OCI-LY1 (cell line): ENCODE measurements at regions not wholly inside any gene's neighbourhood (a gene's known extent, or its start where the extent isn't known, plus 50 kb on each side); places are given as distances from the start of the nearest gene placed in this dataset.

ENCODE experiments used
- H2AFZ ChIP-seq: fragments of 200-600 bp; sonication (generic), shearing (Covaris generic); 2 replicates; pipeline ENCODE4 v1.6.0; 2014; ENCODE audit warnings: antibody characterized with exemption, mild to moderate bottlenecking, low read length
- H3F3A ChIP-seq: fragments of 200-600 bp; sonication (generic), shearing (Covaris generic); 2 replicates; pipeline ENCODE4 v1.6.0; 2014; ENCODE audit warnings: mild to moderate bottlenecking, antibody characterized with exemption, low read length, moderate library complexity; ENCODE audit not compliant: insufficient read depth
- H3K27ac ChIP-seq: fragments of 200-600 bp; sonication (generic); 2 replicates; pipeline ENCODE4 v1.5.1; 2014; ENCODE audit warnings: low read length, mixed run types, mild to moderate bottlenecking, low read depth; ENCODE audit not compliant: poor library complexity, severe bottlenecking
- H3K27me3 ChIP-seq: fragments of 200-600 bp; sonication (generic); 2 replicates; pipeline ENCODE4 v1.6.0; 2014; ENCODE audit warnings: antibody characterized with exemption, mild to moderate bottlenecking, low read length, moderate library complexity; ENCODE audit not compliant: insufficient read depth
- H3K36me3 ChIP-seq: fragments of 200-600 bp; sonication (generic); 2 replicates; pipeline ENCODE4 v1.6.1; 2014; ENCODE audit warnings: mild to moderate bottlenecking, antibody characterized with exemption, low read length, moderate library complexity, mixed read lengths; ENCODE audit not compliant: insufficient read depth
- H3K4me1 ChIP-seq: fragments of 200-600 bp; sonication (generic); 2 replicates; pipeline ENCODE4 v1.5.1; 2014; ENCODE audit warnings: mild to moderate bottlenecking, low read length, moderate library complexity; ENCODE audit not compliant: insufficient read depth, severe bottlenecking
- H3K4me2 ChIP-seq: fragments of 200-600 bp; sonication (generic), shearing (Covaris generic); 2 replicates; pipeline ENCODE4 v1.6.1; 2014; ENCODE audit warnings: low read length
- H3K4me3 ChIP-seq: fragments of 200-600 bp; sonication (generic); 2 replicates; pipeline ENCODE4 v1.5.1; 2014; ENCODE audit warnings: low read length, low read depth, mild to moderate bottlenecking, mixed read lengths; ENCODE audit not compliant: poor library complexity, severe bottlenecking
- H3K79me2 ChIP-seq: fragments of 200-600 bp; shearing (Covaris generic); 2 replicates; pipeline ENCODE4 v1.6.1; 2016; ENCODE audit warnings: mixed run types, low read length, mixed read lengths; ENCODE audit not compliant: insufficient read depth
- H3K9ac ChIP-seq: fragments of 200-600 bp; sonication (generic), shearing (Covaris generic); 2 replicates; pipeline ENCODE4 v1.6.1; 2014; ENCODE audit warnings: mild to moderate bottlenecking, low read length, mixed read lengths
- H3K9me2 ChIP-seq: fragments of 200-600 bp; sonication (generic), shearing (Covaris generic); 2 replicates; pipeline ENCODE4 v1.6.1; 2014; ENCODE audit warnings: low read depth, mild to moderate bottlenecking, low read length, mixed read lengths
- H3K9me3 ChIP-seq: fragments of 200-600 bp; shearing (Covaris generic); 2 replicates; pipeline ENCODE4 v1.6.1; 2014; ENCODE audit warnings: low read length, mixed read lengths
- H4K20me1 ChIP-seq: fragments of 200-600 bp; sonication (generic), shearing (Covaris generic); 2 replicates; pipeline ENCODE4 v1.6.0; 2016; ENCODE audit warnings: mild to moderate bottlenecking, low read length; ENCODE audit not compliant: insufficient read depth
- CTCF ChIP-seq: fragments of 200-600 bp; sonication (generic), shearing (Covaris generic); IDR thresholded peaks from 2 replicates; pipeline ENCODE4 v1.5.1; 2017; ENCODE audit warnings: mild to moderate bottlenecking, antibody characterized with exemption, low read length, moderate library complexity, mixed read lengths
- EZH2 ChIP-seq: fragments of 200-600 bp; sonication (generic), shearing (Covaris generic); IDR thresholded peaks from 2 replicates; pipeline ENCODE4 v1.8.0; 2017; ENCODE audit warnings: borderline replicate concordance, mixed run types, mild to moderate bottlenecking, antibody characterized with exemption, low read length, moderate library complexity, mixed read lengths

GRCh38 chr5:74074111-74074510, 448.1 kb downstream of the ARHGEF28 start:
- TF ChIP-seq EZH2 (no peak), CTCF (no peak)
- Histone ChIP-seq H3K9ac (no peak overlapping the region), H3K36me3 (no peaks in the 10 kb centered on the region), H3K9me2 (no peaks in the 10 kb centered on the region), H3K4me1 (no peaks in the 10 kb centered on the region), H3K9me3 (no peaks in the 10 kb centered on the region), H3K4me2 (no peak overlapping the region), H3F3A (no peaks in the 10 kb centered on the region), H3K79me2 (no peaks in the 10 kb centered on the region), H3K4me3 (no peak overlapping the region), H4K20me1 (no peaks in the 10 kb centered on the region), H2AFZ (no peak overlapping the region), H3K27me3 (no peaks in the 10 kb centered on the region), H3K27ac (no peak overlapping the region)

GRCh38 chr5:74073257-74073656, 447.3 kb downstream of the ARHGEF28 start:
- no peaks in the 10 kb centered on the region for H4K20me1 ChIP-seq
- H3K4me3 ChIP-seq: no peak overlapping the region
- no peaks in the 10 kb centered on the region for H3K9me3 ChIP-seq
- H3K36me3 ChIP-seq: no peaks in the 10 kb centered on the region
- no peak overlapping the region for H3K4me2 ChIP-seq
- H3K4me1 ChIP-seq: no peaks in the 10 kb centered on the region
- no peaks in the 10 kb centered on the region for H3K79me2 ChIP-seq
- no peaks in the 10 kb centered on the region for H3K27me3 ChIP-seq
- no peak for TF ChIP-seq EZH2
- no peak for TF ChIP-seq CTCF
- no peak overlapping the region for H3K9ac ChIP-seq
- no peak overlapping the region for H3K27ac ChIP-seq
- H3F3A ChIP-seq: no peaks in the 10 kb centered on the region
- H3K9me2 ChIP-seq: no peaks in the 10 kb centered on the region
- no peak overlapping the region for H2AFZ ChIP-seq

GRCh38 chr5:74072646-74073045, 446.6 kb downstream of the ARHGEF28 start:
- Histone ChIP-seq H3K9ac (no peak overlapping the region), H2AFZ (no peak overlapping the region), H3K4me2 (no peak overlapping the region), H3K4me3 (no peak overlapping the region), H3K9me2 (no peaks in the 10 kb centered on the region), H3K27ac (no peak overlapping the region), H3K4me1 (no peaks in the 10 kb centered on the region), H4K20me1 (no peaks in the 10 kb centered on the region), H3K36me3 (no peaks in the 10 kb centered on the region), H3F3A (no peaks in the 10 kb centered on the region), H3K79me2 (no peaks in the 10 kb centered on the region), H3K27me3 (no peaks in the 10 kb centered on the region), H3K9me3 (no peaks in the 10 kb centered on the region)
- no peak for TF ChIP-seq CTCF
- TF ChIP-seq EZH2: no peak
